GM23338 (cell line): ENCODE measurements at regions not wholly inside any gene's neighbourhood (a gene's known extent, or its start where the extent isn't known, plus 50 kb on each side); places are given as distances from the start of the nearest gene placed in this dataset.

ENCODE experiments used
- ATAC-seq: fragments of 200-7000 bp; cut with Tn5 transposase; 3 replicates; pipeline ENCODE4 v1.9.1; 2020
- DNase-seq: peaks from one replicate; pipeline ENCODE4 v3.0.0-alpha.2; 2015; ENCODE audit warnings: low spot score
- H2AFZ ChIP-seq: fragments of 200-600 bp; sonication (generic); 2 replicates; pipeline ENCODE4 v1.8.0; 2016; ENCODE audit warnings: antibody characterized with exemption, mild to moderate bottlenecking, moderate library complexity
- H3F3A ChIP-seq: fragments of 200-600 bp; sonication (generic); replicated peaks from 2 replicates; pipeline ENCODE4 v1.8.0; 2017; ENCODE audit warnings: antibody characterized with exemption, mixed run types, low read depth
- H3K27ac ChIP-seq: fragments of 200-600 bp; sonication (generic); 2 replicates; pipeline ENCODE4 v1.6.1; 2016; ENCODE audit warnings: low read depth
- H3K27me3 ChIP-seq: fragments of 200-600 bp; sonication (generic); 2 replicates; pipeline ENCODE4 v1.8.0; 2016; ENCODE audit warnings: mild to moderate bottlenecking, mixed run types, moderate library complexity; ENCODE audit not compliant: insufficient read depth
- H3K36me3 ChIP-seq: fragments of 200-600 bp; sonication (generic); 2 replicates; pipeline ENCODE4 v1.8.0; 2016; ENCODE audit warnings: mild to moderate bottlenecking; ENCODE audit not compliant: insufficient read depth
- H3K4me1 ChIP-seq: fragments of 200-600 bp; sonication (generic); 2 replicates; pipeline ENCODE4 v1.8.0; 2016; ENCODE audit warnings: mild to moderate bottlenecking, moderate library complexity; ENCODE audit not compliant: insufficient read depth
- H3K4me2 ChIP-seq: fragments of 200-600 bp; sonication (generic); 2 replicates; pipeline ENCODE4 v1.7.1; 2017; ENCODE audit warnings: mixed run types
- H3K4me3 ChIP-seq: fragments of 200-600 bp; sonication (generic); 2 replicates; pipeline ENCODE4 v1.6.1; 2016; ENCODE audit warnings: mixed run types
- H3K79me2 ChIP-seq: fragments of 200-600 bp; sonication (generic); replicated peaks from 2 replicates; pipeline ENCODE4 v1.8.0; 2017; ENCODE audit warnings: mild to moderate bottlenecking; ENCODE audit not compliant: insufficient read depth
- H3K9me2 ChIP-seq: fragments of 200-600 bp; sonication (generic); 2 replicates; pipeline ENCODE4 v1.8.0; 2017; ENCODE audit not compliant: insufficient read depth
- H4K20me1 ChIP-seq: fragments of 200-600 bp; sonication (generic); replicated peaks from 2 replicates; pipeline ENCODE4 v1.8.0; 2017; ENCODE audit warnings: mild to moderate bottlenecking; ENCODE audit not compliant: insufficient read depth
- H3K27ac Mint-ChIP-seq: 2 replicates; pipeline ENCODE4 v1.8.0; 2020; ENCODE audit warnings: inconsistent platforms, mild to moderate bottlenecking, moderate library complexity, mixed read lengths
- H3K27me3 Mint-ChIP-seq: 3 replicates; pipeline ENCODE4 v1.8.0; 2022; ENCODE audit warnings: low read depth, mild to moderate bottlenecking, moderate library complexity, mixed read lengths, inconsistent platforms; ENCODE audit not compliant: insufficient read depth, poor library complexity
- H3K36me3 Mint-ChIP-seq: 3 replicates; pipeline ENCODE4 v1.8.0; 2021; ENCODE audit warnings: low read depth, mild to moderate bottlenecking, inconsistent platforms, moderate library complexity, mixed read lengths
- H3K4me1 Mint-ChIP-seq: 3 replicates; pipeline ENCODE4 v1.8.0; 2020; ENCODE audit warnings: mild to moderate bottlenecking, inconsistent platforms, mixed read lengths
- H3K4me3 Mint-ChIP-seq: 3 replicates; pipeline ENCODE4 v1.8.0; 2021; ENCODE audit warnings: moderate library complexity, mild to moderate bottlenecking, inconsistent platforms, mixed read lengths
- H3K9me3 Mint-ChIP-seq: 3 replicates; pipeline ENCODE4 v1.8.0; 2020; ENCODE audit warnings: moderate library complexity, mild to moderate bottlenecking, inconsistent platforms, mixed read lengths
- CREB1 ChIP-seq: fragments of 250-450 bp; sonication (Bioruptor Pico); IDR thresholded peaks from 2 replicates; pipeline ENCODE4 v1.5.0; 2020; ENCODE audit warnings: low read depth, mild to moderate bottlenecking, moderate library complexity
- CTCF ChIP-seq, 2 experiments: fragments of 200-600 bp in 1 of 2; sonication (generic) in 1 of 2; conservative IDR thresholded peaks; 2 replicates each; pipeline versions ENCODE4 v1.5.1 to v1.6.1; 2016 to 2017; ENCODE audit warnings: antibody characterized with exemption in 2 of 2, low read depth in 2 of 2, mild to moderate bottlenecking in 2 of 2, moderate library complexity in 1 of 2
- ETS1 ChIP-seq: IDR thresholded peaks from 2 replicates; pipeline ENCODE4 v1.6.1; 2016; ENCODE audit warnings: antibody characterized with exemption
- EZH2 ChIP-seq: fragments of 200-600 bp; sonication (generic); IDR thresholded peaks from one replicate; pipeline ENCODE4 v1.8.0; 2017; ENCODE audit warnings: antibody characterized with exemption, mild to moderate bottlenecking, low read depth; ENCODE audit not compliant: unreplicated experiment
- EZH2phosphoT487 ChIP-seq: fragments of 200-600 bp; sonication (generic); IDR thresholded peaks from one replicate; pipeline ENCODE4 v1.8.1; 2018; ENCODE audit warnings: antibody characterized with exemption; ENCODE audit not compliant: unreplicated experiment
- JUNB ChIP-seq: IDR thresholded peaks from one replicate; pipeline ENCODE4 v1.6.1; 2016; ENCODE audit warnings: antibody characterized with exemption; ENCODE audit not compliant: unreplicated experiment
- NANOG ChIP-seq: IDR thresholded peaks from 2 replicates; pipeline ENCODE4 v1.6.1; 2016; ENCODE audit warnings: antibody characterized with exemption, borderline replicate concordance
- POLR2AphosphoS5 ChIP-seq: IDR thresholded peaks from 2 replicates; pipeline ENCODE4 v1.6.1; 2016; ENCODE audit warnings: antibody characterized with exemption, low read depth
- REST ChIP-seq: IDR thresholded peaks from one replicate; pipeline ENCODE4 v1.6.1; 2018; ENCODE audit warnings: antibody characterized with exemption; ENCODE audit not compliant: unreplicated experiment
- STAT1 ChIP-seq: IDR thresholded peaks from one replicate; pipeline ENCODE4 v1.6.1; 2016; ENCODE audit warnings: antibody characterized with exemption; ENCODE audit not compliant: unreplicated experiment
- ZNF114 ChIP-seq: fragments of 250-450 bp; sonication (Bioruptor Pico); IDR thresholded peaks from 2 replicates; pipeline ENCODE4 v1.5.0; 2020; ENCODE audit warnings: mild to moderate bottlenecking, moderate library complexity
- ZNF331 ChIP-seq: fragments of 250-450 bp; sonication (Bioruptor Pico); IDR thresholded peaks from 2 replicates; pipeline ENCODE4 v1.5.0; 2020; ENCODE audit warnings: low read depth, mild to moderate bottlenecking, moderate library complexity
- ZNF462 ChIP-seq: fragments of 250-450 bp; sonication (Bioruptor Pico); IDR thresholded peaks from 2 replicates; pipeline ENCODE4 v1.5.0; 2020; ENCODE audit warnings: mild to moderate bottlenecking, moderate library complexity

- no peaks in the 10 kb centered on the region for H4K20me1 ChIP-seq
- H3K27ac Mint-ChIP-seq, result no peak overlapping the region
- H3K4me2 ChIP-seq, result no peak overlapping the region
- peaks cover 3% of the 10 kb centered on the region; the same call in 2 of the 3 replicates for H3K4me1 Mint-ChIP-seq
- DNase-seq, result no peak
- H3K9me3 Mint-ChIP-seq, result peaks cover 5% of the 10 kb centered on the region; the same call in 2 of the 3 replicates
- H3K36me3 Mint-ChIP-seq, result no peaks in the 10 kb centered on the region
- H3K4me3 ChIP-seq, result no peak overlapping the region
- no peaks in the 10 kb centered on the region for H3F3A ChIP-seq
- peaks cover 13% of the 10 kb centered on the region; the same call in 1 of the 2 replicates for H3K9me2 ChIP-seq
- H3K4me1 ChIP-seq, result no peaks in the 10 kb centered on the region
- H3K27ac ChIP-seq, result no peak overlapping the region
- no peaks in the 10 kb centered on the region for H3K27me3 ChIP-seq
- H3K79me2 ChIP-seq, result no peaks in the 10 kb centered on the region
- H3K27me3 Mint-ChIP-seq, result no peaks in the 10 kb centered on the region
- H2AFZ ChIP-seq, result no peak overlapping the region
- H3K36me3 ChIP-seq, result peaks cover 4% of the 10 kb centered on the region; the same call in 1 of the 2 replicates
- no peak for ATAC-seq
- TF ChIP-seq EZH2 (no peak), NANOG (no peak), STAT1 (no peak), REST (no peak), ZNF114 (no peak), CTCF (conservative IDR thresholded peaks at IDR 0.05; ENCODE audit: low read depth in 2 of 2) (no peak), CREB1 (no peak), ZNF331 (no peak), POLR2AphosphoS5 (no peak), EZH2phosphoT487 (no peak), ZNF462 (CRISPR knock-in tag) (no peak), JUNB (no peak), ETS1 (no peak)
- H3K4me3 Mint-ChIP-seq, result no peak overlapping the region
These were observed 236.4 kb downstream of the MAP2K6 start for GRCh38 chr17:69650881-69651280.
